ENCODE measurements at regions not wholly inside any gene's neighbourhood (a gene's known extent, or its start where the extent isn't known, plus 50 kb on each side); places are given as distances from the start of the nearest gene placed in this dataset.
A peak's percentile ranks its signal among the peaks of the same experiment; 100 is the strongest.

- TF ChIP-seq FOXP2 (optimal IDR thresholded peaks at IDR 0.05; ENCODE audit: control extremely low read depth, extremely low read length, insufficient read depth), result no peak
- Histone ChIP-seq H3K9ac (ENCODE audit: insufficient read length) (no peak overlapping the region), H3K9me3 (ENCODE audit: low read depth, low read length) (no peaks in the 10 kb centered on the region), H3K36me3 (ENCODE audit: insufficient read depth, low read length) (no peaks in the 10 kb centered on the region), H3K4me3 (no peak overlapping the region), H3K27ac (no peak overlapping the region)
- DNase-seq (ENCODE audit: low read depth, low spot score), result no peak
Measured at GRCh38 chr13:85521657-85522056, 277.6 kb downstream of the SLITRK6 start.

DNA sequence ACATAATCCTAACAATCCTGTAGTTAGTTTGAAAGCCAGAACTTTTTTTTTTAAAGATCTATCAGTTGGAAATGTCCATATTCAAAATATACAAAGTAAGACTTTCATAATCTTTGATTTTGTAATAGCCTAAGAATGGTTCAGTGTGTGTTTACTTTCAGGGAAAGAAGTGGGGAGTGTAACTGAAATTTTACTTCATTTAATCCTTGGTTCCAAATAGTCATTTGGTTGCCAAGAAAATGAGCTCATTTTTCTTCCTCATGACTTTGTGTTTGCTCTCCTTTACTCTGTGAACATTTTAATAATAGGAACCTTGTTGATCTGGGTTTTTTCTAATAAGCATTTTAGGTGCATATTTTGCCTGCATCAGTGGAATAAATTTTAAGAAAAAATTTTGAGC, 278.8 kb downstream of the SLITRK6 start:
- DNase-seq (ENCODE audit: low read depth, low spot score), result no peak
- TF ChIP-seq EZH2 (IDR thresholded peaks at IDR 0.05) (no peak), FOXP2 (optimal IDR thresholded peaks at IDR 0.05; ENCODE audit: control extremely low read depth, extremely low read length, insufficient read depth) (no peak), POLR2AphosphoS5 (IDR thresholded peaks at IDR 0.05; ENCODE audit: borderline replicate concordance, low read depth, low read length) (no peak)

GRCh38 chr13:85519363-85519762, 279.9 kb downstream of the SLITRK6 start:
- Histone ChIP-seq H3K36me3 (ENCODE audit: insufficient read depth, low read length) (no peaks in the 10 kb centered on the region), H3K9ac (ENCODE audit: insufficient read length) (no peak overlapping the region), H3K27ac (no peak overlapping the region), H3K9me3 (ENCODE audit: low read depth, low read length) (peaks cover 9% of the 10 kb centered on the region), H3K4me3 (no peak overlapping the region)
- TF ChIP-seq FOXP2 (optimal IDR thresholded peaks at IDR 0.05; ENCODE audit: control extremely low read depth, extremely low read length, insufficient read depth), result no peak
- no peak for TF ChIP-seq EZH2 (IDR thresholded peaks at IDR 0.05)
- no peak for TF ChIP-seq POLR2AphosphoS5 (IDR thresholded peaks at IDR 0.05; ENCODE audit: borderline replicate concordance, low read depth, low read length)
- no peak for DNase-seq (ENCODE audit: low read depth, low spot score)

More for the DNA sequence above, 278.8 kb downstream of the SLITRK6 start:
- Histone ChIP-seq H3K4me3 (no peak overlapping the region), H3K36me3 (ENCODE audit: insufficient read depth, low read length) (no peaks in the 10 kb centered on the region), H3K9ac (ENCODE audit: insufficient read length) (no peak overlapping the region), H3K9me3 (ENCODE audit: low read depth, low read length) (peaks cover 8% of the 10 kb centered on the region), H3K27ac (no peak overlapping the region)

GRCh38 chr13:85512421-85512820, 286.8 kb downstream of the SLITRK6 start:
- H3K9ac ChIP-seq (ENCODE audit: insufficient read length), result no peak overlapping the region
- peak overlapping the region; percentile 38; the same call in 1 of the 2 replicates for H3K27ac ChIP-seq
- no peak overlapping the region for H3K4me3 ChIP-seq
- H3K36me3 ChIP-seq (ENCODE audit: insufficient read depth, low read length), result no peaks in the 10 kb centered on the region
- TF ChIP-seq POLR2AphosphoS5 (IDR thresholded peaks at IDR 0.05; ENCODE audit: borderline replicate concordance, low read depth, low read length) (no peak), EZH2 (IDR thresholded peaks at IDR 0.05) (no peak), FOXP2 (optimal IDR thresholded peaks at IDR 0.05; ENCODE audit: control extremely low read depth, extremely low read length, insufficient read depth) (no peak)
- H3K9me3 ChIP-seq (ENCODE audit: low read depth, low read length), result peaks cover 9% of the 10 kb centered on the region
- DNase-seq (ENCODE audit: low read depth, low spot score), result no peak

GRCh38 chr13:85509512-85509911, 289.7 kb downstream of the SLITRK6 start:
- Histone ChIP-seq H3K4me3 (no peak overlapping the region), H3K9ac (ENCODE audit: insufficient read length) (no peak overlapping the region), H3K27ac (no peak overlapping the region), H3K36me3 (ENCODE audit: insufficient read depth, low read length) (no peaks in the 10 kb centered on the region), H3K9me3 (ENCODE audit: low read depth, low read length) (no peaks in the 10 kb centered on the region)
- no peak for DNase-seq (ENCODE audit: low read depth, low spot score)
- TF ChIP-seq POLR2AphosphoS5 (IDR thresholded peaks at IDR 0.05; ENCODE audit: borderline replicate concordance, low read depth, low read length) (no peak), EZH2 (IDR thresholded peaks at IDR 0.05) (no peak), FOXP2 (optimal IDR thresholded peaks at IDR 0.05; ENCODE audit: control extremely low read depth, extremely low read length, insufficient read depth) (no peak)

- Histone ChIP-seq H3K4me3 (no peak overlapping the region), H3K9ac (ENCODE audit: insufficient read length) (no peak overlapping the region), H3K27ac (no peak overlapping the region), H3K9me3 (ENCODE audit: low read depth, low read length) (no peaks in the 10 kb centered on the region), H3K36me3 (ENCODE audit: insufficient read depth, low read length) (no peaks in the 10 kb centered on the region)
- no peak for TF ChIP-seq POLR2AphosphoS5 (IDR thresholded peaks at IDR 0.05; ENCODE audit: borderline replicate concordance, low read depth, low read length)
- no peak for TF ChIP-seq EZH2 (IDR thresholded peaks at IDR 0.05)
- TF ChIP-seq FOXP2 (optimal IDR thresholded peaks at IDR 0.05; ENCODE audit: control extremely low read depth, extremely low read length, insufficient read depth), result no peak
- DNase-seq (ENCODE audit: low read depth, low spot score), result no peak
Measured at GRCh38 chr13:85508683-85509329, 290.4 kb downstream of the SLITRK6 start.

- Histone ChIP-seq H3K27ac (no peak overlapping the region), H3K4me3 (no peak overlapping the region), H3K9ac (ENCODE audit: insufficient read length) (no peak overlapping the region), H3K9me3 (ENCODE audit: low read depth, low read length) (no peaks in the 10 kb centered on the region), H3K36me3 (ENCODE audit: insufficient read depth, low read length) (no peaks in the 10 kb centered on the region)
- DNase-seq (ENCODE audit: low read depth, low spot score), result no peak
- TF ChIP-seq FOXP2 (optimal IDR thresholded peaks at IDR 0.05; ENCODE audit: control extremely low read depth, extremely low read length, insufficient read depth) (no peak), POLR2AphosphoS5 (IDR thresholded peaks at IDR 0.05; ENCODE audit: borderline replicate concordance, low read depth, low read length) (no peak), EZH2 (IDR thresholded peaks at IDR 0.05) (no peak)
Measured at GRCh38 chr13:85503797-85504196, 295.4 kb downstream of the SLITRK6 start.

GRCh38 chr13:85501616-85502015, 297.6 kb downstream of the SLITRK6 start:
- no peak overlapping the region for H3K27ac ChIP-seq
- no peak overlapping the region for H3K4me3 ChIP-seq
- no peak for DNase-seq (ENCODE audit: low read depth, low spot score)
- no peaks in the 10 kb centered on the region for H3K36me3 ChIP-seq (ENCODE audit: insufficient read depth, low read length)
- no peak overlapping the region for H3K9ac ChIP-seq (ENCODE audit: insufficient read length)
- TF ChIP-seq EZH2 (IDR thresholded peaks at IDR 0.05) (no peak), FOXP2 (optimal IDR thresholded peaks at IDR 0.05; ENCODE audit: control extremely low read depth, extremely low read length, insufficient read depth) (no peak), POLR2AphosphoS5 (IDR thresholded peaks at IDR 0.05; ENCODE audit: borderline replicate concordance, low read depth, low read length) (no peak)
- no peaks in the 10 kb centered on the region for H3K9me3 ChIP-seq (ENCODE audit: low read depth, low read length)

- TF ChIP-seq FOXP2 (optimal IDR thresholded peaks at IDR 0.05; ENCODE audit: control extremely low read depth, extremely low read length, insufficient read depth) (no peak), POLR2AphosphoS5 (IDR thresholded peaks at IDR 0.05; ENCODE audit: borderline replicate concordance, low read depth, low read length) (no peak), EZH2 (IDR thresholded peaks at IDR 0.05) (no peak)
- H3K9me3 ChIP-seq (ENCODE audit: low read depth, low read length), result no peaks in the 10 kb centered on the region
- H3K27ac ChIP-seq, result no peak overlapping the region
- no peak for DNase-seq (ENCODE audit: low read depth, low spot score)
- no peaks in the 10 kb centered on the region for H3K36me3 ChIP-seq (ENCODE audit: insufficient read depth, low read length)
- H3K4me3 ChIP-seq, result no peak overlapping the region
- H3K9ac ChIP-seq (ENCODE audit: insufficient read length), result no peak overlapping the region
Measured at GRCh38 chr13:85500696-85501256, 298.4 kb downstream of the SLITRK6 start.
